HG03159 (cell line): ENCODE measurements at regions not wholly inside any gene's neighbourhood (a gene's known extent, or its start where the extent isn't known, plus 50 kb on each side); places are given as distances from the start of the nearest gene placed in this dataset.
"Not testable (repeated sequence)": the region's sequence is repeated elsewhere in the genome, so short reads cannot be mapped to it uniquely, and the experiment has no call there.

Experiments used
- ATAC-seq: cut with Tn5 transposase; IDR thresholded peaks from one replicate; pipeline ENCODE4 v1.9.1; 2021; ENCODE audit warnings: mild to moderate bottlenecking, moderate library complexity; ENCODE audit not compliant: unreplicated experiment

GRCh38 chr6:56752009-56752408 lies 109.3 kb upstream of the DST start:
- no peak for ATAC-seq

GRCh38 chr6:56751604-56752003 lies 108.9 kb upstream of the DST start:
- no peak for ATAC-seq

- ATAC-seq = no peak
These were observed 108.0 kb upstream of the DST start for GRCh38 chr6:56750686-56751085.

DNA sequence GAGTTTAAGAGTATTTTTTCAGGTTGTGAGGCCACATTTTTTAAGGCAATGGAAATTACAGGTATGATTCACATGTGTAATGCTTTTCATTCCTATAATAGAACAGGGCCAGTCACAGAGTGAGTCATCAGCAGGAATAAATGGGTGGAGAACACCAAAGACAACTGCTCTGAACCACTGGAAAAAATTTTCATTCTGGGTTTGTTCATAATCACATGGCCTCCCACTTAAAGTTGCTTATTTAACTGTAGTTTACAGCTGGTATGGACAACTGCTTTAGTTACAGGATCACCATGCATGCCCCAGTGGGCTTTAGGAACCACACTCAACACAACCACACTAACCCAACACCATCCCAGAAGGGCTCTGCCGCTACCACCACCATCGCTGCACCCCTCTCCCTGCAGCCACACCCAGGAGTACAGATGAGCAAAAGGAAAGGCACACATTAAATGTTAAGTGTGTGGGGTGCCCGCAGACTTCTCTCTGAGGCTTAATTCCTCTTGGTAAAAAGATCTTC lies 107.0 kb upstream of the DST start:
- ATAC-seq = no peak

- no peak for ATAC-seq
These were observed 104.2 kb upstream of the DST start for GRCh38 chr6:56746767-56747504.

DNA sequence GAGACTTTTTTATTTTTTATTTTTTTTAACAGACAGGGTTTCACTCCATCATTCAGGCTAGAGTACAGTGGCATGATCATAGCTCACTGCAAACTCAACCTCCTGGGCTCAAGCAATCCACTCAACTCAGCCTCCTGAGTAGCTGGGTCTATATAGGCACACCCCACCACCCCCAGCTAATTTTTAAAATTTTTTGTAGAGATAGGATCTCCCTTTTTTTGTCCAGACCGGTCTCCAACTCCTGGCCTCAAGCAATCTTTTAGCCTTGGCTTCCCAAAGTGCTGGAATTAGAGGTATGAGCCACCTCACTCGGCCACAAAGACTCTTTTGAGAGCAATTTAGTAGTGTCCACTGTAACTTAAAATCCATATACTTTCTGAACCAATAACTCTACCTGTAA lies 103.3 kb upstream of the DST start:
- no peak for ATAC-seq

DNA sequence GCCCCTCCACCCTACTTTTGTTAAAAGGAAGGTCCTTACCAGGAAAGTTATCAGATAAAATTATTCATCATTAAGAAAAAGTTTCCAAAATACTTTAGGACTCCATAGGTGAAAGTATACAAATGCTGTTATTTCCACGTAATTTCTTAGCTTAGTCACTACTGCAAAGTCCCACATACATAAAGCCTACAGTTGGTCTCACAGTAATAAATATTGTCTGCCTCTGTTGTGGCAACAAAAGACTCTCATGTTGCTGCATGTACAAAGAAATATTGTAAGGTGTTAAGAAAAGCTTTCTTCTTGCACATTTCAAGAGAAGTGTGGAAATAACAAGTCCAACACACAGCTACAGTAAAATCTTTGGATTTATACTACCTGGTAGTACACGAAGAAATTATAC lies 102.4 kb upstream of the DST start:
- no peak for ATAC-seq

- no peak for ATAC-seq
These were observed 101.8 kb upstream of the DST start for GRCh38 chr6:56744528-56744927.

DNA sequence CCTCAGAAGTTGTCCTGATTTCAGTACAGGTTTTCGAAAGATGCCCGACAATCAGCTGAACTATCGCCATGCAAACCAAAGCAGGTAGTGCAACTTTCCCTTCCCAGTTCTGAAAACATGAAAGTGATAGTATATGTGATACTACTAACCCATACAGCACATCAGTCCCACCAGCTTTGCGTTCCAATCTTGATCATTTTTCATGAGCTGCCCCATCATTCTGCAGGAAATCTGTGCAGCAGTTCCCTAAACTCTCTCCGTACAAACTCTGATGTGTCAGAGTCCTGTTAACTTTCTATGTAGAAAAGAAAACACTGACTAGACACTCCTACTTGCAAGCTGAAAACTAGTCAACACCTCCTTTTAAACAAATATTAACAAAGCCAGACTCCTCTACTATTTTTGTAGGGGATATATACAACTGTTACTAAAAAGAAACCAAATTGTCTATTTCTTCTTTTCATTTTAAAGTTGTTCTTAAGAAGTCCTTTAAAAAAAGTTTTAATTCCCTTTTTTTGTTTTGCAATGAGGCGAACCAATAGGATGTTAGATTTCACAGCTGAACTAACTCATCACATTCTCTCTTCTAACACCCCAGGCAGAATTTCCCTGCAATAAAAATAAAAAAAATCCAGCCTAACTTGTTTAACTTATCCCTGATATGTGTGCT lies 99.6 kb upstream of the DST start:
- ATAC-seq = peak; percentile 68

DNA sequence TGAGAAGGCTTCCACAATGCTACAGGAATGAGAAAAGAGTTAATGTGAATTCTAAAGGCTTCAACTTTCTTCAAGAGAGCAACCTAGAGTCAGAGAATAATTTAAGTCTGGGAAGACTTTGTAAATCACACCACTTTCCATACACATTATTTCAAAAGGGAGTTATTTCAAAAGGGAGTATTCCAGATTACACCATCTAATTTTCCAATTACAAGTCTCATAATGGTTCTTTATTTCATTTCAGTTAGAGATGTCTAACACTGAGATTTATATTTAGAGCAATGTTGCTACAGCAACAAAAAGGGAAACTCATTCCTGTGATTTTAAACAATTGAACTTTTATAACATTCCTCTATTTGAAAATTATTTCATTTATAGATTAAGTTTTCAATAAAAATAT lies 98.8 kb upstream of the DST start:
- no peak for ATAC-seq

DNA sequence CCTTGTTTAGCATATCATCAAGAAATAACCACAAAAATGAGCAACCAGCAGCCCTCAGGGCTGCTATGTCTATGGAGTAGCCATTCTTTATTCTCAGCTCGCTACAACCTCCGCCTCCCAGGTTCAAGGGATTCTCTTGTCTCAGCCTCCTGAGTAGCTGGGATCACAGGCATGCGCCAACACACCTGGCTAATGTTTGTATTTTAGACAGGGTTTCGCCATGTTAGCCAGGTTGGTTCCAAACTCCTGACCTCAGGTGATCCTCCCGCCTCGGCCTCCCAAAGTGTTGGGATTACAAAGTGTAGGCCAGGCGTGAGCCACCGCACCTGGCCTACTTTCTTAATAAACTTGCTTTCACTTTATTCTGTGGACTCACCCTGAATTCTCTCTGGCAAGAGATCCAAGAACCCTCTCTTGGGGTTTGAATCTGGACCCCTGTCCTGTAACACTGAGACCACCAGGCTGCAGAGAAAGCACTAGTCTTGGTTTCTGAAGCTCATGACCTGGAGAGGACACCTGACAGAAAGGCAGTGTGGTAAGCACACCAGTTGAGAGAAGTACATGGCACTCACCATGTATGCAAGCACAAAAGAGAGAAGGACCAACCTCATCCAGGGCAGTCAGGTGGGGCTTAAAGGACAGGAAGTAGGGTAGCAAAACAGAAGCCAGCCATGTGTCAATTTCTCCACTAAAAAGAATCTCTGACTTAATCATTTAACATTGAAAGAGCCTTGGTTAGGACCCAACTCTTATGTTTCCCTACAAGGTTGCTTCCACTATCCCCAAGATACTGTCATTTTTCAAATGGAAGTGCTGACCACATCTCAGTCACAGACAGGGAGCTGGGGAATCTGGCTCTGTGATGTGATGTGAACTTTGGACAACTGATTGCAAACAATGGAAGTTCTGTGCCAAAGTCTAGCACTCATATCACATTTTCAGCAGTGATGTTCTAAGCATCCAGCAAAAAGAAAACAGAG lies 97.4 kb upstream of the DST start:
- no peak for ATAC-seq

GRCh38 chr6:56736804-56737203 lies 94.1 kb upstream of the DST start:
- no peak for ATAC-seq

- ATAC-seq = no peak
These were observed 91.6 kb upstream of the DST start for GRCh38 chr6:56734335-56734734.

GRCh38 chr6:56733211-56733697 lies 90.6 kb upstream of the DST start:
- no peak for ATAC-seq

- ATAC-seq = no peak
These were observed 89.8 kb upstream of the DST start for GRCh38 chr6:56732517-56732916.

- no peak for ATAC-seq
These were observed 88.2 kb upstream of the DST start for GRCh38 chr6:56730663-56731529.

DNA sequence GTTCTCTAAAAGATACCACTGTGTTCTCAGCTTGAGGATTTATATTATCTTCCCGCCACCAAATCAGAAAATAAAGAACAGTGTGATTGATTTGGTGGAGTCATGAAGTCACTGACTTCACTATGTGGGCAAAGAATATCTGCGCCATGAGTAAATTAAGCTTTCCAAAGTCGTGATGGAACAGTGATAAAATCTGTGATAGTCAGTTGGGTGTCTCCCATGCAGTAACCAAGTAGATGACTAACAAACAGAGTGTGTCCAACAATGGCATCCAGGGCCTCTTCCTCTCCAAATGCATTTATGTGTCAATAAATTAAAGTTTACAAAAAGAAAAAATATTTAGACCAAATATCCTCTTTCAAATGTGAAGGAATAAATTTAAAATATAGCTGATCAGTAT lies 87.0 kb upstream of the DST start:
- ATAC-seq = no peak

DNA sequence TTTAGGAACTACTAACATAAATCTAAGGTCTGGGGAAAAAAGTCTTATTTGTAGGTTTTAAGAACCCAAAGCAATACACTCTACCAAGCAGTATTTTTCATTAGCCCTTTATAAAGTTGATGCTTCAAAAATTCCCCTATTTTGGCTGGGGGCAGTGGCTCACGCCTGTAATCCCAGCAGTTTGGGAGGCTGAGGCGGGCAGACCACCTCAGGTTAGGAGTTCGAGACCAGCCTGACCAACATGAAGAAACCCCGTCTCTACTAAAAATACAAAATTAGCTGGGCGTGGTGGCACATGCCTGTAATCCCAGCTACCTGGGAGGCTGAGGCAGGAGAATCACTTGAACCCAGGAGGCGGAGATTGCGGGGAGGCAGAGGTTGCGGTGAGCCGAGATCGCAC lies 86.5 kb upstream of the DST start:
- not testable (repeated sequence) for ATAC-seq

GRCh38 chr6:56727097-56727850 lies 84.6 kb upstream of the DST start:
- no peak for ATAC-seq
